Stimulated activated CD8-positive, alpha-beta memory T cell treated with anti-CD3 and anti-CD28 coated beads, Interleukin-4, amount 100 ng/mL, for 1 hour (primary cell): ENCODE measurements at regions not wholly inside any gene's neighbourhood (a gene's known extent, or its start where the extent isn't known, plus 50 kb on each side); places are given as distances from the start of the nearest gene placed in this dataset.

Source experiments
- DNase-seq, 2 donors: peaks; one replicate each; pipeline ENCODE4 v3.0.0-alpha.2; 2020; ENCODE audit warnings: low read depth in 2 of 2, low spot score in 1 of 2

DNA sequence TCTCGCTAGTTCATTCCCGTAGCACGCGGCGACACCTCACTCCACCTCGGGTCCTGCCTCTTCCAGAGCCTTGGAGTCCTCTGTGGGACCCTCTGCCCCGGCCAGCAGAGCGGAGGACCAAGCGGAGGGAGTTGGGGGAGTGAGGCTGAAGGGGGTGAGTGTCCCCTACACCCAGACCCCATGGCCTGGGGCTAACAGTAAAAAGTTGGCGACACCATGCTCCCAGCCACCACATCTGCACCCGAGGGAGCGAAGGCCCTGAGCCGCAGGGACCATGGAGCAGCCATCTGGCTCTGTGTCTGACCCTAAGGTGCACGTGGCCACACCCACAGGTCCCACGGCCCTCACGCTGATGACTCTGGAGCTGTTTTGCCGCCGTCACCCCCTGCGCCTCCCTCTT lies 293.8 kb downstream of the BRD1 start:
- no peak for DNase-seq

DNA sequence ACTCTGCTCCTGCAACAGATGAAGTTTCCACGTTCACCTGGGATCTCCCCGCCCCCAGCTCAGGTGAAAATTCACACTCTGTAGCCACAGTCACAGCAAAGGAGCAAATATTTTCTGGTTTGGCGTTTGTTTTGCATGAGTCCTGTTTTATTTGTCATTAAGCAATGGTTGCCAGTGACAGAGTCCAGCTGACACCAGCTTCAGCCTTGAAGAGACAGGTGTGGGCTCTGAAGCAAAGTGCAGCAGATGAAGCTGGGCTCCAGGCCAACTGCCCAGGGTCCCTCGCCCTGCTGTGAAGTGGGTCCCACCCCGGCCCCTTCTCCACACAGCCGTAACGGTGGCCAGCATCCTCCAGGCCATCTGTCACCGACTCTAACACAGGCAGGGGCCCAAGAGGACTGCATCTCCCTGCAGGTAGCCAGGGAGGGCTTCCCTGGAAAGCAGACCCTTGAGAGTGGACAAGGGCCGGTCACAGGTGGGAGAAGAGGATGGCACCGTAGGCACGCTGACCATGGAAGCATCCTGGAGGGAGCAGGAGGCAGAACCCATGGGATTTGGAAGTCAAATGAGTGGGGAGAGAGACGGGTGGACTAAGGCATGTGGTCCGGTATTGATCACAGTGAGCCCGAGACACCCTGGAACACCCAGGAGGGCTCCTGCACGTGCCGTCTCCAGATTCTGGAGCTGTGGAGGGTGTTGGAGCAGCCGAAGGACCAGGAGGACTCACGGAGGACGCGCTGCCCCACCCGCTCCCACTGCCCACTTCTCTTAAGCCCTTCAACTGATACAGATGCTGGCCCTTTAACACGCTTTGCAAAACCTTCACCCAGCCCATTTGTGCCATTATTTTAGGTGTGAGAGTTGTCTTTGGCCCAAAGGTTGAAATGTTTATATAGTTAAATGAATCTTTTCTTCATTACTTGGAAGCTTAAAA lies 294.5 kb downstream of the BRD1 start:
- DNase-seq = no peak

DNA sequence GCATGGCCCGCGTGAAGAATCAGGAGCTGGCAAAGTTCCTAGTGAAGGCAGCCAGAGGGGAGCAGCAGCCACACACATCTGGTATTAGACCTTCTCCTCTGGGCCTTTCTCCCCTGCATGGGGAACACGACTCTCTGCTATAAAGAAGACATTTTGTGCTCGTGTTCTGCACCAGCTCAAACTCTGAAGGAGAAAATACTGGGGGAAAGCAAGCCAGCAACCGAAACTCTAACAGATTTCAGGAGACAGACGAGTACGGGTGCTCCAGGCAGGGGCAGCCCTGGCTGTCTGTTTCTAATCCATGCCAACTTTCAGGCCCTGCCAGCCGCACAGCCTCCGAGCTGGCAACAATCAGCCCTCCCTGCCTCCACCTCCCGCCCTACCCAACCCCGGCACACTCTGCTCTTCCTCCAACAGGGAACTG lies 296.3 kb downstream of the BRD1 start:
- DNase-seq = no peak

DNA sequence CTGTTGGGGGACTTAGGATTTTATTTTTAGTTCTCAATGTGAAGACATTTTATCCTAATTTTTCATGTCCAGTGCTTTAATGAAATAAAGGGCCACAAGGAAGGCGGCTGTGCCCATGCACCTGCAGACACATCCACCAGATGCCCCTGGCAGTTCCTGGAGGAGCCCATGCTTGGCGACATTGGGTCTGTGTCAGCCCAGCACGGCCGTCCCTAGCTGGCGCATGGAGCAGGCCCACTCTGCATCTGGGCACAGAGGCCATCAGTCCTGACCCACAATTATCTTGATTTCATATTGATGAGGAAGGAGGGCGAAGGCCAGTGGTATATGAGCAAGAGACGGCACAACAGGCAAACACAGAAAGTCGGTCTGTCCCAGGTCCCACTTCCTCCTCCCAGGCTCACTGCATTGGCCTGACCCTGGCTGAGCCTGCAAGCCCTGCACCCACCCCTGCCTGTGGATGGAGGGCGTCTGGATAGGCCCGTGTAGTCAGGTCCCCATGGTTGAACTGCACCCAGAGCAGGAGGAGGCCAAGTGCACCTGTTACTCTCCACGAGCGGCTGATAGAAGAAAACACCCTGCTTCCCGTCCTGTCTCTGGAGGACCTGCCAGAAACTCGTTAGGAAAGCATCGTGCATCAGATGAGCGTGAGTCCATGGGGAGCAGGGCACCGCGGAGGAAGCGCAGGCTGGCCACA lies 296.9 kb downstream of the BRD1 start:
- no peak for DNase-seq

DNA sequence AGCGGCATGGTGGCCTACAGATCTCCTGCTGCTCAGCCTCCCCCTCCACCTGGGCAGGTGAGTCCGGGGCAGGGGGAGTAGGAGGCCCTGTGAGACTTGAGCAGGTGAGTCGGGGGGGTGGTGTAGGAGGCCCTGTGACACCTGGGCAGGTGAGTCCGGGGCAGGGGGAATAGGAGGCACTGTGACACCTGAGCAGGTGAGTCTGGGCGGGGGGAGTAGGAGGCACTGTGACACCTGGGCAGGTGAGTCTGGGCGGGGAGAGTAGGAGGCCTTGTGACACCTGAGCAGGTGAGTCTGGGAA lies 299.3 kb downstream of the BRD1 start:
- no peak for DNase-seq

DNA sequence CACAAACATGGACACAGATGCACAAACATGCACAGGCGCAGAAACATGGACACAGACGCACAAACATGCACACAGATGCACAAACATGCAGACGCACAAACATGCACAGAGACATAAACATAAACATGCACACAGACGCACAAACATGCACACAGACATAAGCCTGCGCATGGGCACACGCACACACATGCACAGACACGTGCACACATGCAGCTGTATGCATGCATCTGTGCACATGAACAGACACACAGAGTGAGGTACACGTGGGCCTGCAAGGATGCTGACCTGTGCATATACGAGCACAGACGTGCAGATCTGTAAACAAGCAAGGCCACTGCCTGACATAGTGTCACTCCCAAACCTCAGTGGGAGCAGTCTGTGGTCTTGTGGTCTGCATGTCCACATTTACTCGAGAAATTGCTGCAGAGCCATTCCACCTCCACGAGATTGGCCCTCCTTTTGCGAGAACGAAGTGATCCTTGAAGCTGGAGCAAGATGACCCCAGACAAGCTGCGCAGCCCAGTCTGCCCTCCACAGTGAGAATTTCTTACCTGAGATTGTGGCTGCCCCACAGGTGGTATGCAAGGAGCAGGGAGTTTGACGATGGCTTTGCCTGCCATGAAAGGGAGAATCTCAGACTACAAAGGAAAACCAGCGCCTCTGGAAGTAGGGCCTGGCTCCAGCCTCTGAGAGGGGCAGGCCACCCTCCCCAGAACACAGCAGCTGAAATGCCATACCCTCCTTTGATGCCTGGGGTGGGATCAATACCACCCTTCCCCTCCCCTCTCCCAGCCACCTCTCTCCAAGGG lies 299.9 kb downstream of the BRD1 start:
- DNase-seq = no peak

DNA sequence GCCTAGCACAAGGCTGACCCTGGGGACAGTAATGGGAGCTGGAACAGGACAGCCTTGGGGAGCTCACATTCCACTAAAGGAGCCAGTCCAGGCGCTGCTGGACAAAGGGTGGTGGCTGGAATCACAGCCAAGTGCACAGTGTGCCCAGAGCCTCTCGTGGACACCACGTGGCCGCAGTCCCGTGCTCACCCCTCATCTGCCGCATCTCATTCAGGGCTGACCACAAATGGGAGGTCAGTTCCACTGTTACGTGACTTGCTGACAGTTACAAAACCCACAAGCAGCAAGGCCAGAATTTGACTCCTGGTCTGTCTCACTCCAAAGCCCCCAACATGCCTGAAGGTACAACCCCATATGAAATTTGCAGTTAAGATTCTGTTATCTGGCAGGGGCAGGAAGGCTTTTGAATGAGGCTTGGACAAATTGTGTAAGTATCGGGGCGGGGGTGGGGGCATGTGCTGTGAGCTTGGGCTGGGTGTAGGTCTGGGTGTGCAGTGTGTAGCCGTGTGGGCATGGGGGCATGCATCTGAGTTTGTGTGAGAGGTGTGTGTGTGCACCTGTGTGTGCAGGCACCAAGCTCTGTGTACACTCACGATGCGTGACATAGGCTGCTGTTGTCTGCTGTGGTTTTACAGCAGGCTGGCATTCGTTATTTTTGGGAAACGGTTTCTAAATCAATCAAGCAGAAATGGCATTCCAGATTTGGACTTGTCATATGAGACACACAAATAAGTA lies 301.7 kb downstream of the BRD1 start:
- DNase-seq = no peak

DNA sequence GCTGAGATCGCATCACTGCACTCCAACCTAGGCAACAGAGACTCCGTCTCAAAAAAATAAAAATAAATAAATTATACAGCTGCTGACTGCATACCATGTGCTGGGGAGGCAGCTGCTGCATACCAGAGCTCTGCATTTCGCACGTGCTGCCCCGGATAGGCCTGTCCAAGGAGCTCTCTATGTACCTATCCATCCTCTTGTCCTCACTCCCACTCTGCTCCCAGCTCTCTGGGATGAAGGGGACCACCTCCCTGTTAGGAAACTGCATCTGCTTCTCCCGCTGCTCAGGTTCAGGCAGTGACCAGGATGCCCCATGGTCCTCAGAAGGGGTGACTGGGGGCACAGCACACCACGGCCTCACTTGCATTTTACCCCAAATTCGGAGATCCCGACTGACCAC lies 302.3 kb downstream of the BRD1 start:
- no peak for DNase-seq

DNA sequence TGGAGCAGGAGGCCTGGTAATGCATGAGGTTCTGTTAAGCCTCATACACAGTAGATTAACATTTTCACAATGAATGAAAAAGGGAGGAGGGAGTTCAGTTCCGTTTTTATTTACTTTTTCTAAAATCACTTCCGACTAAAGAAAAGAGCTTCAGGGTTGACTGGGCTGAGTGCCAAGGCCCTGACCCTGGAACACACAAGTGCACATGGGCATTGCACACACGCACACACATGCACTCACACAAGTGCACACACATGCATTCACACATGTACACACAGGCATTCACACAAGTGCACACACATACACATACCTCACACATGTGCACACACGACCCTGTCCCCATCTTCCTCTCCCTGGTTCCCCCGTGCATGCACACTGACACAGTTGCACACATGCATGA lies 303.3 kb downstream of the BRD1 start:
- no peak for DNase-seq

DNA sequence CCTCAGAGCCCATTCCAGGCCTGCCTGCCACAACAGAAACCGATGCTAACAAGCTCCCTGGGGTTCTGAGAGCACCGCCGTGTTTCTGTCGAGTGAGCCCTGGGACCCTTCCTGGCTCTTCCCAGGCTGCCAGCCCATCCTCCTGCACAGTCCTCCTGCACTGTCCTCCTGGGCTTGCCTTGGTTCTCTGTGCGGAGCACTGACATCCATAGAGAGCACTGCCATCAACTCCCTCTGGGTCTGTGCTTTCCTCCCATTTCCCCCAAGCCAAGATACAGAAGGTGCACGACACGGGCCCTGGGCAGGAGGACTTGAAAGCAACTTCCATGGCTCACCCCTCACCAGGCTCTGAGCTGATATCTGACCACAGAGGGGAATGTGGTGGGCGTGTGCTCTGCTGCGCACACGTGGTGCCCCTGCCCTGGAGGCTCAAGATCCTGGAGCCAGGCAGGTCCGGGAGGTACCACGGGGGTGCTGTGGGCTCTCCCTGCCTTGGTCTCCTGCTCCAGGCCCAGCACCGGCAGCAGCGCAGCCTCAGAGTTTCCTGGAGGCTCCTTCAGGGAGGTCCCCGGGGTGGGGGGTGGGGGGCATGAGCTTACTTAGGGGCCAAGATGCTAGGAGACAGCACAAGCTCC lies 304.2 kb downstream of the BRD1 start:
- no peak for DNase-seq

DNA sequence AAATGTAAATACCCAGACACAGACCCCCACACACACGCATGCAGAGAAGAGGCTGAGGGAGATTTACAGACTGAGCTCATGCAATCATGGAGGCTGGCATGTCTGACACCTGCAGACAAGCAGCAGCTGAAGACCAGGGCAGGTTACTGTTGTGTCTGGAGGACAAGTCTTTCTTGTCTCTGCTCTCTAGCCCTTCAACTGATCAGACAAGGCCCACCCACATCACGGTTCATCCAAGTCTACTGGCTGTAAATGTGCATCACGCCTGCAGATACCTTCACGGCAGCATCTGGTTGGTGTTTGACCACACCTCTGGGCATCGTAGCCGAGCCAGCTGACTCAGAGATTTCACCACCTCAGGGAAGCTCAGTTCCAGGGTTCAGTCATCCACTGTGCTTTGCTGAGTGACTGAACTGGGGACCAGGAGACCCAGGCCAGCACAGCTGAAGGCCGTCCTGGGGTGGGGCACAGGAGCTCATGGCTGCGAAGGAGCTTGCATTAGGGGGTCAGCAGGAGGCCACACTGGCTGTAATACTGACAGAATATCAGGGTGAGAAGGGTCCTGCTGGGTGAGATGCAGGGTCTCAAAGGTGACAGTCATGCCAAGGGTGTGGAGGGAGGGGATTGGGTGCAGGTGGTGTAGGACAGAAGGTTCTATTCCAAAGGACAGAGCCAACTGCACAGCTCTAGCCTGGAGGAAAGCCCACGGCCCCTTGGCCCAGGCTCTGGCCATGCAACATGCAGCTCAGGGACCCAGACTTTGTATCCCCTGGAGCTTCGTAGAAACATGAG lies 304.9 kb downstream of the BRD1 start:
- no peak for DNase-seq

DNA sequence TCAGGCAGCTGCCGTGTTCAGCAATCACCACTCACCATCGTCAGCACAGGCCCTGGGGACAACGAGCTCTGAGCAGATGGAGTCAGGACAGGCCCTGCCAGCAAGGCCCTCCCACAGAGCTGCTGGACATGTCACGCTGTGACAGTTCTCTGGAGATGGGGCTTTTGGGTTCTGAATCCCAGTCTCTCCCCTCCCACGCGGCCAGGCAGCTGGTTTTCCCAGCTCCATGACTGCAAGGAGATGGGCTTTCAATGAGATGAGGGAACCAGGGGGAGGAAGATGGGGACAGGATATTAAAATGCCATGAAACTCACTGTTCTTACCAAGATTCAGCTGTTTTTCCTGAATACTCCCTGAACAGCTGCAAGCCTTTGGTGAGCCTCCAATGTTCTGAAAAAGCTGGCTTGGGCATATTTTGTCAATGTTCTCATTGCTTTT lies 305.9 kb downstream of the BRD1 start:
- no peak for DNase-seq

DNA sequence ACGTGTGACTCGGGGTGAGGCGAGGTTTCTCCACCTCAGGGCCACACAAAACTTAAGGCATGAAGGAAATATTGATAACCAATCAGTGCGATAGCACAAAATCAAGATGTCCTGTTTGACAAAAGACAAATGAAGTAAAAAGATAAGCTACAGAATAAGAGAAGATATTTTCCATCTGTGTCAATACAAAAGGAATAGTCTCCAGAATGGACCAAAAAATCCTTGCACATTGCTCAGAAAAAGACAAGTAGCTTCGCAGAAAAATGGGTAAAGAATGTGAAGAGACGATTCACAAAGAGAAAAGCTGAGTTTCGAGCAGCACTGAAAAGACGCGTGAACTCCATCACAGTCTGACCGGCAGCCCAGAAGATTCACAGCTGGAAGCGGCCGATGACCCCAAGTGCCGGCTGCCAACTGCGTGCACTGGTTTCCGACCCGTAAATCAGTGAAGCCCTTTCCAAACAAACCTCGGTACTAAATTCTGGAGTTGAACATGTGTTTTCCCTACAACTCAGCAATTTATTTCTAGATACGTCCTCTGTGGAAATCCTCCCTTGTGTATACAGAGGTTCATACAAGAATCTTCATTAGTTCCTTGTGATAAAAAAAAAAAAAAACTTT lies 308.4 kb downstream of the BRD1 start:
- DNase-seq = no peak

DNA sequence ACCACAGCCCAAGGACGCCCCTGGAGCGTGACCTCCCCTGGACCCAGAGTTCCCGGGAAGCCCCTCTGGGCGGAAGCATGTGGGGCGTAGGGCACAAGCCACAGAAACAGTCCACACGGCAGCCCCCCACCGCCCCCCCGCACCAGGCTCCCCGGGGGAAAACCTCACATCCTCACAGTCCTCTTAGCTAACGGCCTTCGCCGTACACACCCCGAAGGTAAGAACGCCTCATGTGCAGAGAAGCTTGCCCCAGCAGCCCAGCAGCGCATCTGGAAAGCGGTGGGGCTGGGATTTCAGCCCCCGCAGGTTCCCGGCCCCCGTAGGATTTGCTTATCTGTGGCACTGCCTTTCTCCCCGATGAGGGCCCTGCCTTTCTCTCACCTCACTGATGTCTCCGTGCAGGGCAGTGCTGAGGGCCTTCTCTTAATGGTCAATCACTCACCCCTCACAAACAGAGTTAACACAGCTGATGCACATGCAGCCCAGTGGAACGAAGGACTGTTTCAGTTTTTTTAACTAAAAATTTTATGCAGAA lies 309.2 kb downstream of the BRD1 start:
- DNase-seq = no peak

DNA sequence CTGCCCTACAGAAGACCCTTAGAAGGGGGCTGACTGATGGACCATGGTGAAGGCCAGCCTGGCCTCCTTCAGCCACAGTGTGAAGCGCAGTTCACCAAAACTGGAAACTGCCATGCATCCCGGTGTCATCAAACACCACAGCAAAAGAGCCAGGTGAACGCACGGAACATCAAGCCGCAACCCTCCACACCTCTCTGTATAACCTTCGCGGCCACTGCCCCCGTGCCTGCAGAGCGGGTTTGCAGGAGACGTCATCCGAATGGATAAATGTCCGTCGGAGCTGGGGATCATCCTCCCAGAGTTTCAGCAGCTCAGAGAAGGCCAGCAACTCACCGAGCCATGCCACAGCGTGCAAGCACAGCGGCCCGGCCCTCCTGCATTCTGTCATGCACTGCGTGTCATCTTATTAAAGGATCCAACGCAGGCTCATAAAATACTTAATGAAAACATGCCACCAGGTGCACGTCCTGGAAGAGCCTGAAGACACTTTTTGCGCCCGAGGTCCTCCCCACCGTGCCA lies 309.9 kb downstream of the BRD1 start:
- no peak for DNase-seq

DNA sequence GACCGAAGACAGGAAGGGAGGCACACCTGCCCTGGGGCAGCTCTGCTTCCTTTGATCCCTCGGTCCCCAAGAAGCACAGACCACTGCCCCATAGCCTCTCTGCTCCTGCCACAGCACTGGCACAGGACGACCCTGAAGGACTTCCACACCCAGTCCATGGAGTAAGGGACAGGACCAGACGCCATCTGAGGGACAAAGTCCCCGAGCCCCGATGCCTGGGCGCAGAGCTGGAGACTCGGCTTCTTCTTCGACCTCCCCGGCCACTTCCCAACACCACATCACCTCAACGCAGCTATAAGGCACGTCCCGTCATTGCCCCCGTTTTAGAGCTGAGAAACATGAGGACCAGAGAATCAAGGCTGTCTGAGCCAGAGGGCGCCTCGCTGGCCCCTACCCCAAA lies 310.5 kb downstream of the BRD1 start:
- DNase-seq = no peak

DNA sequence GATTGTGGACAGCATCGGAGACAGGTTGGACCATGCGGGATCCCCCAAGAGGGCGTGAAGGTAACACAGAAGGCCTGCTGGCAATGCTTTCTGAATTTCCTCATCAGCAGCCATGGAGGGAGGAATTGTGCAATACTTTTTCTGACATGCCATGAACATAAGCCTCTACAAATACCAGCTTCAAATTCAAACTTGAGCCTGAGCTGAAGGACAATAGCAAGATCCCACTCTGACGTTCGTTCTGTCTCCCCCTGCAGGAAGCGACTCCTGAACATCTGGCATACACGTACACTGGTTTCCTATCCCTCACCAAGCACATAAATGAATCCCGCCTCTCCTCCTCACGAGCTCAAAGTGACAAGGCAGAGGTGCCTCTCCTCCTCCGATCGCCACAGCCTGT lies 312.2 kb downstream of the BRD1 start:
- DNase-seq = no peak

DNA sequence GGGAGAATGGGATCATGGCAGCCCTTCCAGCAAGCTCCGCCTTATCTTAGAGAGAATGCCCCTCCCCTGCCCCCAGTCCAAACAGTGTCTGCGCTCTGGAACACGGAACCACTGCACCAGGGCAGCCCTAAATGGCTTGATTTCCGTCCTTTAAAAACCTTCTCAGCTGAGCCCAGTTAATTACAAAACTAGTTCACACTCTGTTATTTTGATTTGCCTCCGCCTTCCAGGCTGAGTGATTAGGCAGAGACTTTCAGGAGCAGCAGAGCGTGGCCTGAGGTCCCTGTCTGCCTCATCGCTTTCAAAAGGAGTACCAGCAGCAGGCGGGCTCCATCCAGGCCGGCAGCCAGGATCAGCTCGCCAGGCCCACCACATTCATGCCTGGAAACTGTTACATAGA lies 313.0 kb downstream of the BRD1 start:
- DNase-seq = no peak

DNA sequence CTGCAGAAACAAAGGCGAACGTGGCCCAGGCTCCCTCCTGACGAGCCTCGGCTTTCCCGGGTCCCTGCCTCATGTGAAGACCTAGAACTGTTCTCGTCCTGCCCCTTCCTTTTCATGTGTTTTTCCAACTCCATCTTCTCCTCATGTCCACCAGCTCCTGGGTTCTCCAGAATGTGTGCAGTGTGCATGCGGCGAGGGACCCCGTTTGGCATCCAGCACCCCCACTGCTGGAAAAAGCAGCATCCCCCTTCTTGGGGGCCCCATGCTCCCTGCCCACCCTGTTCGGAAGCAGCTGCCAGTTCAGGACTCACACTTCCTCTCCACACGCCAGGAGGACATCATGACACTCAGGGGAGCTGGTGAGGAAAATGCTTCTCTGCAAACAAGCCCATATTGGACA lies 313.5 kb downstream of the BRD1 start:
- no peak for DNase-seq
